ENCODE measurements at regions not wholly inside any gene's neighbourhood (a gene's known extent, or its start where the extent isn't known, plus 50 kb on each side); places are given as distances from the start of the nearest gene placed in this dataset.
A peak's percentile ranks its signal among the peaks of the same experiment; 100 is the strongest.

DNA sequence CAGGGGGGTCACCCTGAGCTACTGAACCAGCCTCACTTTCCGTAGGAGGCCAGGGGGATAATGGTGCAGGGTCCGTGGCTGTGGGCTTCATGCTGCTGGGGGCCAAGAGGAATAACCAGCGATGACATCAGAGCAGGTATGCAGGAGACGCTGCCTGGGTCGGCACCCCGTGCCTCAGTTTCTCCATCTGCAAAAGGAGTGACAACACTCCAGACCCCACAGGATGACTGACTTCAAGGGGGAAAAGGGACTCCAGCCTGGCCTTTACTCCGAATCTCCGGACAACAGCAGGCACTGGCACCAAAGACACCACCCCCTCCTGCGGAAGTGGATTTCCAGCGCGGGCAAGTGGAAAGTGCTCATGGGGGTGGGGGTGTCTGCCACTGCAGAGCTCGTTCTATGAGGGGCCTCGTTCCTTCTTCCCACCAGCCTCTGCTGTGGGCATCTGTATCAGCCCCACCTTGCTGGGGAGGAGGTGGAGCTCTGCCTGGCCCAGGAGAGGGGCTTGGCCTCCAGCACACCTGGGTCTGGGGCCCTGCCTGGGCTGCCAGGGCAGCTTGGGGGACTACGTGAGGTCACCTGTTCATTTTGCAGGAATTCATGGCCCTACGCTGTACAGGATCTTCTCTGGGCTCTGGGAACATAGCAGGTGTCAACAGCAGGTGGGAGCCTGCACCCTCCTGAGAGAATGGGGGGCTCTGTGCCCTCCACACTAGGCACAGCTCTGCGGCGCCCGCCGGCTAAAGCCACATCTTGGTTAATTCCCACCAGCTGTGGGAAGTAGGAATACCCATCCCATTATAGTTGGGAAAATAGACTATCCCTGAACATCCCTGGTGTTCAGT, 216.6 kb upstream of the C14orf180 start:
- TF ChIP-seq CTCF (IDR thresholded peaks at IDR 0.05) = no peak
- DNase-seq (peak in 1 of 14 experiments; percentile 25), ATAC-seq (ENCODE audit: poor library complexity) (no peak)
- H3K27ac Mint-ChIP-seq = no peak overlapping the region
- H3K4me1 Mint-ChIP-seq (ENCODE audit: low read depth) = no peaks in the 10 kb centered on the region
- Histone ChIP-seq H3K27ac (ENCODE audit: low read depth in 1 of 2, low read length in 2 of 2) (no peak overlapping the region), H3K9me3 (ENCODE audit: control insufficient read depth in 1 of 2, insufficient read depth in 1 of 2, low read length in 2 of 2) (peaks cover 0 to 16% of the 10 kb centered on the region in 2 experiments), H3K27me3 (ENCODE audit: control insufficient read depth in 1 of 2, insufficient read depth in 2 of 2, low read length in 2 of 2) (no peaks in the 10 kb centered on the region), H3K4me1 (ENCODE audit: insufficient read depth, low read length) (no peaks in the 10 kb centered on the region), H3K36me3 (ENCODE audit: insufficient read depth, low read length) (no peaks in the 10 kb centered on the region), H3K4me3 (ENCODE audit: low read length) (no peak overlapping the region)
- H3K36me3 Mint-ChIP-seq (ENCODE audit: low read depth) = no peaks in the 10 kb centered on the region
- ChIA-PET CTCF (no interaction called here), POLR2A (no interaction called here)
- no peaks in the 10 kb centered on the region for H3K27me3 Mint-ChIP-seq
- H3K4me3 Mint-ChIP-seq = no peak overlapping the region
- no peaks in the 10 kb centered on the region for H3K9me3 Mint-ChIP-seq
- intact Hi-C loops (cut with DNase I, micrococcal nuclease) = no loop called here

DNA sequence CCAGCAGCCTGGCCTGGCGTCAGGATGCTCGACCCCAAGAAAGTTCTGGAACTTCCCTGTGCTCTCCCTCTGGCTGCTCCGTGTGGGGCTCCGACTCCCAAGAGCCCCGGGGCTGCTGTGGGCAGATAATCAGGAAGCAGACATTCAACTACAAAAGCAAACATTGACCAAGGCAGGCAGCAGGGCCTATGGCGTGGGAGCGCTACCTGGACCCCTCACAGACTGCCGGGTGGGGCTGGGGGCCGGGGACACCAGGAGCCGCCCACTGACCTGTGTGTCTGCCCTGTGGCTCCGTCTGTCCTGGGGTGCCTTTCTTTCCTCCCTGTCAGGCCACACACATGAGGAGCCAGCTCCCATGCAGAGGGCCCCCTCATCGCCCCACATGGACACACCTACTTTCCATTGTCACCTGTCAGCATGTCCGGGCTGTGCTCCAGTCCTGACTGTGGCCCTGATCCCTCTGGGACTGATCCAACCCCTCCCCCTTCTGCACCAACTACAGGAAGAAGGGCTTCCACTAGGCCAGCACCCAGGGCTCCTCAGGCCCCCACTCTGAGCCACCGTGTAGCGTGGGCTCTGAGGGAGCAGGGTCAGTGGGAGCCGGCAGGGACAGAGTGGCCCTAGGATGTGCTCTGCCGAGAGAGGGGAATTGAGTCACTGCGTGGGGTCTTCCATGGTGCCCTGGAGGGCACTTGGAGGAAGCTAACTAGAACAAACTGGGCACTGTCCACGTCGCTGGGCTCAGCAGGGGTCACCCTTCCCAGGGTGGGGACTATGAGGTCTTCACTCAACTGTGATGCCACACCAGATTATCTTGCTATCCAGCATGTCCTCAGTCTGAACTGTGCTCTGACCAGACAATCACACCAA, 215.4 kb upstream of the C14orf180 start:
- no peaks in the 10 kb centered on the region for H3K4me1 ChIP-seq (ENCODE audit: insufficient read depth, low read length)
- no peaks in the 10 kb centered on the region for H3K4me1 Mint-ChIP-seq (ENCODE audit: low read depth)
- no peaks in the 10 kb centered on the region for H3K27me3 ChIP-seq (ENCODE audit: control insufficient read depth in 1 of 2, insufficient read depth in 2 of 2, low read length in 2 of 2)
- CTCF ChIA-PET = no interaction called here
- no peaks in the 10 kb centered on the region for H3K36me3 Mint-ChIP-seq (ENCODE audit: low read depth)
- no peak for TF ChIP-seq CTCF (IDR thresholded peaks at IDR 0.05)
- H3K27ac Mint-ChIP-seq = no peak overlapping the region
- DNase-seq = no peak
- POLR2A ChIA-PET = no interaction called here
- no peak overlapping the region for H3K27ac ChIP-seq (ENCODE audit: low read depth in 1 of 2, low read length in 2 of 2)
- H3K4me3 Mint-ChIP-seq = no peak overlapping the region
- ATAC-seq (ENCODE audit: poor library complexity) = no peak
- H3K9me3 ChIP-seq (ENCODE audit: control insufficient read depth in 1 of 2, insufficient read depth in 1 of 2, low read length in 2 of 2) = peaks cover 0 to 16% of the 10 kb centered on the region in 2 experiments
- H3K36me3 ChIP-seq (ENCODE audit: insufficient read depth, low read length) = no peaks in the 10 kb centered on the region
- no peaks in the 10 kb centered on the region for H3K9me3 Mint-ChIP-seq
- intact Hi-C loops (cut with DNase I, micrococcal nuclease) = no loop called here
- H3K4me3 ChIP-seq (ENCODE audit: low read length) = no peak overlapping the region
- no peaks in the 10 kb centered on the region for H3K27me3 Mint-ChIP-seq

GRCh38 chr14:104364830-104365229, 214.7 kb upstream of the C14orf180 start:
- no peak for TF ChIP-seq CTCF (IDR thresholded peaks at IDR 0.05)
- Histone ChIP-seq H3K27me3 (ENCODE audit: control insufficient read depth in 1 of 2, insufficient read depth in 2 of 2, low read length in 2 of 2) (no peaks in the 10 kb centered on the region), H3K4me1 (ENCODE audit: insufficient read depth, low read length) (no peaks in the 10 kb centered on the region), H3K27ac (ENCODE audit: low read depth in 1 of 2, low read length in 2 of 2) (no peak overlapping the region), H3K9me3 (ENCODE audit: control insufficient read depth in 1 of 2, insufficient read depth in 1 of 2, low read length in 2 of 2) (peaks cover 0 to 16% of the 10 kb centered on the region in 2 experiments), H3K4me3 (ENCODE audit: low read length) (no peak overlapping the region), H3K36me3 (ENCODE audit: insufficient read depth, low read length) (no peaks in the 10 kb centered on the region)
- no peak for DNase-seq
- Mint-ChIP-seq H3K27me3 (no peaks in the 10 kb centered on the region), H3K4me1 (ENCODE audit: low read depth) (no peaks in the 10 kb centered on the region), H3K4me3 (no peak overlapping the region), H3K27ac (no peak overlapping the region), H3K36me3 (ENCODE audit: low read depth) (no peaks in the 10 kb centered on the region), H3K9me3 (no peaks in the 10 kb centered on the region)
- intact Hi-C loops (cut with DNase I, micrococcal nuclease) = no loop called here
- CTCF ChIA-PET = no interaction called here
- POLR2A ChIA-PET = no interaction called here
- ATAC-seq (ENCODE audit: poor library complexity) = no peak
